UCSD-AML1 (cell line): ENCODE measurements at regions not wholly inside any gene's neighbourhood (a gene's known extent, or its start where the extent isn't known, plus 50 kb on each side); places are given as distances from the start of the nearest gene placed in this dataset.

Experiments
- DNase-seq: peaks from one replicate; lab custom pipeline; 2025; ENCODE audit not compliant: unreplicated experiment; lab: John Stamatoyannopoulos, UW

- DNase-seq: no peak
Measured at GRCh38 chr20:6241591-6241990, 118.8 kb upstream of the FERMT1 start.

GRCh38 chr20:6240059-6240458, 117.2 kb upstream of the FERMT1 start:
- no peak for DNase-seq

DNA sequence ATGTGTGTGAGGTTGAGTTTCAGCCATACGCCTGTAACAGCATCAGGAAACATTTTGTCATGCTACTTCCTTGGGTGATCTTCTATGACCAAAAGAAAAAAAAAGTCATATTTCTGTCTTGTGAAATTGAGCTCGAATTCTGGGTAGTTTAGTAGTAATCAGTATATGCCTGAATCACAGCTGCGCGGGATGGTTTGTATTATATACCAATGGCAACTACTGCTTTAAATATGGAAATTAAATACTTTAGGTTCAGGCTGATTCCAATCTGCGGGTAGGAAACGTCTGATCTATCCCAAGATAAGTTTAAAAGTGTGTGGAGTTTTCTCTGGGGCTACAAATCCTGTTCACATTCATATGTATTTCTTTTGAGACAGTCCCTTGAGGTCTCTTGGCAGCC, 115.6 kb upstream of the FERMT1 start:
- no peak for DNase-seq

DNA sequence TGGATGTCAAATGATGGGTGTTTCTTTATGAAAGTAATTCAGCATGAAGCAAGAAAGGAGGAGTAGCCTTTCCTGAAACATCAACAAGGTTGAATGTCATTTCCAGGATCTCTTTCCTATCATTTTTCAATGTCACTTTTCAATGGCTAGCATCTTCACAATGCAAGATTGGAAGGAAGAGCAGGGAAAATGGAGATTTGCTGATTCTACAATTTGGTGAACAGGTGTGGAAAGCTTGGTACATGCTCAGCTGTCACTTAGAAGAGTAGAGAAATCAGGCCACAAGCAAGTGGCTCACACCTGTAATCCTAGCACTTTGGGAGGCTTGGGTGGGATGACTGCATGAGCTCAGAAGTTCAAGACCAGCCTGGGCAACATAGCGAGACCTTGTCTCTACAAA, 112.7 kb upstream of the FERMT1 start:
- DNase-seq: no peak

- no peak for DNase-seq
Measured at GRCh38 chr20:6232436-6232835, 109.6 kb upstream of the FERMT1 start.

- no peak for DNase-seq
Measured at GRCh38 chr20:6231556-6231955, 108.7 kb upstream of the FERMT1 start.

GRCh38 chr20:6228302-6228843, 105.5 kb upstream of the FERMT1 start:
- DNase-seq: no peak

GRCh38 chr20:6213311-6213710, 90.5 kb upstream of the FERMT1 start:
- DNase-seq: no peak

GRCh38 chr20:6212903-6213302, 90.1 kb upstream of the FERMT1 start:
- no peak for DNase-seq

DNA sequence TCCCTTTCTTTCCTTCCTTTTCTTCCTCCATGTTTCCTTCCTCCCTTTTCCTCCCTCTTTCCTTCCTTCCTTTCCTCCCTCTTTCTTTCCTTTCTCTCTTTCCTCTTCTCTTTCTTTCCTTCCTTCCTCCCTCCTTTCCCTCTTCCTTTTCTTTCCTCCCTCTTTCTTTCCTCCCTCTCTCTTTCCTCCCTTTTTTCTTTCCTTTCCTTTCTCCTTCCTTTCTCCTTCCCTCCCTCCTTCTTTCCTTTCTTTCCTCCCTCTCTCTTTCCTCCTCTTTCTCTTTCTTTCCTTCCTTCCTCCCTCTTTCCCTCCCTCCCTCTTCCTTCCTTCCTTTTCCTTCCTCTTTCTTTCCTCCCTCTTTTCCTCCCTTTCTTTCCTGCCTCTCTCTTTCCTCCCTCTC, 86.3 kb upstream of the FERMT1 start:
- DNase-seq: no peak

DNA sequence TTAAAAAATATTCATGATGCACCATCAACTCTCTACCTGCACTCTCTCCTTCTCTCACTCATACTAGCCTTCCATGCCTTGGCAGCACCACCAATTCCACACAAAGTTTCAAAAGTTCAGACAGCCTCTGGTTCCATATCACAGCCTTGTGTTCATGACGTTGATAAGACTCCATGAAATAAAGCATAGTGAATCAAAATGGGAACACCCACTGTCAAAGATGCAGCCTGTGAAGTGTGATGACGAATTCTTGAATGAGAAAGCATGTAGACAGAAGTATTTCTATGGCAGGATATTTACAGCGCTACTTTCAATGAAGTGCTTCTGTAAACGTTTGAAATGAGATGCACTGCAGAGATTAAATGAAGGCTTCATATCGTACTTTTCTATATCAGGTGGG, 77.3 kb upstream of the FERMT1 start:
- DNase-seq: no peak

DNA sequence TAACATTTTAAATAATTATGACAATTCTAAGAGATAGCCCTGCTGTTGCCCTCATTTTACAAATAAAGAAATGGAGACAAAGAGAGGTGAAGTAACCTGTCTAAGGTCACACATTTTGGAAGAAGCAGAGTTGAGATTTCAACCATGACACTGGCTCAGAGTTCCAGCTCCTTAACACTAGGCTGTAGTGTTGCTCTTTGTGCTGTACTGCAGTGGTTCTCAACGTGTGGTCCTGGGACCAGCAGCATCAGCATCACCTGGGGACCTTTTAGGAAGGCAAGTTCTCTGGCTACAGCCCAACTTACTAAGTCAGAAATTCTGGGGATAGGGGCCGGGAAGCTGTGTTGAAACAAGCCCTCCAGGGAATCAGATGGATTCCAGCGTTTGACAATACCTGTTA, 62.4 kb upstream of the FERMT1 start:
- DNase-seq: no peak

DNA sequence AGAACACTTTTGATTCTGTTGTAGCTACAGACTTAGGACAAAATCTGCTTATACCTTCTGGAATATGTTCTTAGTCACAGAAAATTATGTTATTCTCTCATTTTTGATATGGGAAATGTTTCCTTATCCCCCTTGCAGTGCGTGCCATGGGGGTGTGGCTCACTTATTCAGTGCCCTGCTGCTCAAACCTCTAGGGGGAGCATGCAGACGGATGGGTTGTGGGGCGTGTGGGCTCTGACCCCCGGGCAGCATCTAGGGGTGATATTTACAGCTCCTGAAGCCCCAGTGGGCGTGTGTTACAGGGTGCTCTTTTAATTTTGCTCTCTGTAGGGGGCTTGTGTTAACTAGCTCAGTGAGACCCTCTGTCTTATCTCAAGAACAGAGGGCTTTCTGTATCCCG, 61.3 kb upstream of the FERMT1 start:
- no peak for DNase-seq

DNA sequence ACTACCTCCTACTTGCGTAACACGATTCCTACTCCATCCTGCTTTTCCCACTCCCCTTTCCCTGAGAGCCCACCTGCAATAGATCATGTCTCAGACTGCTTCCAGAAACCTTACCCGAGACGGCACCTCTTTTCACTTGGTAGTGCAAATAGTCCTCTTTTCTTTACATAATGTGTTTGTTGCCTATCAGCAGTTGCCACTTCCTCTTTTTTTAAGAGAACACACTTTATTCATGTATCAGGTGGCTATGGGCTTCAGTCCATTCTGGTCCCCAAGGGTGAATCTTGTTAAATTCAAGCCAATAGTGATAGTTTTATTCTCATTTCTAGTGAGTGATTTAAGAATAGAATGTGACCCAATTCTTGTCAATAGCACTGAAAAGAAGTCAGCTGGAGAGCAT, 57.7 kb upstream of the FERMT1 start:
- no peak for DNase-seq

DNA sequence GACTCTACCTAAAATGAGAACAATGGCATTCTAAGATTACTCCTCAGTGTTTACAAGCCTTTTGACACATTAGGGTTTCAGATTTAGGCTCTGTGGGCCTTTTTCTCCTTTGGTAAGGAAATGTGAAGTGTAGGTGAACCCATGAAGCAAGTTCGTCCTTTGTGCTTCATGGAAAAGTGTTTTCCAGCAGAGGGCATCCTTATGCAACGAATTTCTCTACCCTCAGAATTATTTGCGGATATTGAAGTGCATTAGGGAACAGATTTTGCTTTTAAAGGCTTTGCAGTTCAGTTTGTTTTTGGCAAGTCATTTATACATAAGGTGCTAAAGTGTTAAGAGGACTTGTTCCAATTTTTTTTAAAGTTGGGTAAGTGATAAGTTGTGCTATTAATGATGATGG, 55.7 kb upstream of the FERMT1 start:
- no peak for DNase-seq

GRCh38 chr20:6173481-6173880, 50.7 kb upstream of the FERMT1 start:
- DNase-seq: no peak
